Stimulated activated CD8-positive, alpha-beta memory T cell treated with anti-CD3 and anti-CD28 coated beads, Interleukin-2, amount 100 ng/mL, for 48 hours (primary cell): ENCODE measurements at regions not wholly inside any gene's neighbourhood (a gene's known extent, or its start where the extent isn't known, plus 50 kb on each side); places are given as distances from the start of the nearest gene placed in this dataset.

Source experiments
- DNase-seq, 2 donors: peaks; one replicate each; pipeline ENCODE4 v3.0.0-alpha.2; 2020; ENCODE audit warnings: low read depth in 2 of 2

DNA sequence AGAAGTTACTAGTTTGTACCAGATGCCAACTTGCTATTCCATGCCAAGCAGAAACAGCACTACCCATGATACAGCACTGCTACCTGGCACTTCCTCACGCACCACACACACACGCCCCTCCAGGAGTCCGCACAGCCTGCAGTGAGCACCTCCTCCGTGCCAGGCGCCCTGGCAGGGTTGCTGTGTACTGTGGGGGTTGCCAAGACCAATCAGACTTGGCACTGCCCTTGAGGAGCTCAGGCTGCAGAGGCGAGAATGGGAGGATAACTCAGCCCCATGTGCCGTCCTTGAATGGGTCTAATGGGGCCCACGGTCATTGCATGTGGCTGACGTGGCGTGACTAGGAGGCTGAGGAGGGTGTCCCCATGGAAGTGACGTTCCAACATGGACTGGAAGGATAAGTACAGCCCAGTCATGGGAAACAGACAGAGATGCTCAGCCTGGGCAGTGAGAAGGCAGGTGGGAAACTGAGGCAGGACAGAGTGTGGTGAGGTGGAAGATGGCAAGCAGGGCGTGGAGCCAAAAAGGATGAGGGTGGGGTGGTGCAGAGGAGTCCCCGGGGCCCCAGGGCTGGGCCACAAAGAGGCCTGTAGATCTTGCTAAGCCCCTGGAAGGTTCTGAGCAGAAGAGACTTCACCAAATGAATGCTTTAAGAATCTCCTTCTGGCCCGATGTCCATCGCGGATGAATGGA is 65.3 kb upstream of the C14orf180 start:
- no peak for DNase-seq

DNA sequence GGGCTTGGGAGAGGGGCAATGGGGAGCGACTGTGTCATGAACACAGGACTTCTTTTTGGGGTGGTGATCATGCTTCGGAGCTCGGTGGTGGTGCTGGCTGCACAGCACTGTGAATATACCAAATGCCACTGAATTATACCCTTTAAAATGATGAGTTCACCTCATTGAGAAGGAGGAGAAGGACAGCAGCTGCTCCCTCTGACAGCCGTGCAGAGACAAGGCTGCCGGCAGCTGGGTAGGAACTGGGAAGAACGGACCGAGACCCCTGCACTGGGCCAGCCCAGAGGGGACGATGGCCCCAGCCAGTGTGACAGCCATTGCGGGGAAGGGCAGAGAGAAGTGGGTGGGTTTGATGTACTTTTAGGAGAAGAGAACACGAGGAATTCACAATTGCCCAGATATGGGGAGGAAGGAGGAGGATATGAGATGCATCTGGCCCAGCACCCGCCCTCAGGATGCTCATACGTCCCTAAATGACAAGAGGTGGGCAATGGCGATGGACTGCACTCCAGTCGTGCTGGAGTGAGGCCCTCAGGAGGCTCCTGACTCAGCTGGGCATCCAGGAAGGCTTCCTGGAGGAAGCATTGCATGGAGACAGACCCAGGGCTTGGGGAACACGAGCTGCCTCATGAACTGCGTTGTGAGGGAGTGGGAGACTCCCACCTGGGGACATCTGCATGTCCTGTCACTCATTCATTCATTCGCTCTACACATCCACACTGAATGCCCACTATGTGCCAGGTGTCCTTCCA is 64.3 kb upstream of the C14orf180 start:
- DNase-seq = no peak

DNA sequence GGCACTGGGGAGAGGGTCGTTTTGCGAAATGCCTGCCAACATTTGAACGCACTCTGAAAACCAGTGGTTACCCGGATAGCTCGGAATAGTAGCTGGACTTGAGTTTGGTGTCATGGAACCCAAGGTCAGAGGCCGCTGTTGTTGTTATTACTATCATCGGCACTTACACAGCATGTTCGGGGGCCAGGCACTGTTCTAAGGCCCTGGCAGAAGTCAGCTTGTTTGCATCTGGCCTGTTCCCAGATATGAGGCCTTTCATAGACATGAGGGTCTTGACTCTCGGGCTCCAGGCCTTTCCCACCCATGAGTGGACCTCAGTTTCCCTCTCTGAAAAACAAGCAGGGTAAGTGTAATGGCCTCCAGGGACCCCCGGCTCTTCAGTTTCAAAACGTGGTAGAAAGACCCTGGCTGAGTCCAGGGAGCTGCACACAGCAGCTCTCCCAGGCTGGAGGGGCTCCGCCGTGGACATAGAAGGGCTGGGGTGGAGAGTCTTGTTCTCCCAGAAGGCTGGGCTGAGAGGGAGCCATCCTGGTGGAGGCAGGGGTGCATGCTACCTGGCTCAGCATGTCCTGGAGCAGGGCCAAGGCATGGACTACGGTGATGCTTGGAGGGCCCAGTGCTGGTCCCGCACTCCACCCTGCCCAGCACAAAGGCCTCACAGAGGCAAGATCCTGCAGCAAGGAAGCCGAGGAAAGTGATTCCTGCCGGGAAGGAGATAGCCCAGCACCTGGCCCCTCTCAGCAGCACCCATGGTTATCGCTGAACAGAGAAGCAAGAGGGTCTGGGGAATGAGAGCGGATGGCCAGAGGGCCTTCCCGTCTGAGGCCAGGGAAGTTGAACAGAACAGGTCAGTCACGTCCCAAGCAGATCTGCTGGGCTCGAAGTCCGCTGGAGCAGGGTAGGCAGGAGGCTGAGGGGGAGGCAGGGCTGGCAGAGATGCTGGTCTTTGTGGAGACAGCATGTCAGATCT is 63.5 kb upstream of the C14orf180 start:
- DNase-seq = no peak

DNA sequence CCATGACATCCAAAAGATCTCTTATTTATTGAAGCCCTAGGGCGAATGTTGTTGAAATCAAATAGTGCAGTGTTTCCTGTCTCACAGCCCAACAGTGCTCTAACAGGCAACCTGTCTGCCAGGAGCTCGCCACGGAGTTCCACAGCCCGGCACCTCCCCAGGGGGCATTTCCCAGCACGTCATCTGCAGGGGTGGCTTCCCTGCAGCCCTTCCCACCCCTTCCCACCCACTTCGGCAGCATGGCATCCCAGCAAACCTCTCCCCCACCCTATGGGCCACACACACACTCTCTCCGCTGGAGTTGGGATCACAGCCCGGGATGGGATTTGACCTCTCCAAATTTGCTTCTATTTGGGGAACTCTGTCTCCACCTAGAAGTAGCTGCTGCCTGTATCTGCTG is 62.7 kb upstream of the C14orf180 start:
- no peak for DNase-seq

DNA sequence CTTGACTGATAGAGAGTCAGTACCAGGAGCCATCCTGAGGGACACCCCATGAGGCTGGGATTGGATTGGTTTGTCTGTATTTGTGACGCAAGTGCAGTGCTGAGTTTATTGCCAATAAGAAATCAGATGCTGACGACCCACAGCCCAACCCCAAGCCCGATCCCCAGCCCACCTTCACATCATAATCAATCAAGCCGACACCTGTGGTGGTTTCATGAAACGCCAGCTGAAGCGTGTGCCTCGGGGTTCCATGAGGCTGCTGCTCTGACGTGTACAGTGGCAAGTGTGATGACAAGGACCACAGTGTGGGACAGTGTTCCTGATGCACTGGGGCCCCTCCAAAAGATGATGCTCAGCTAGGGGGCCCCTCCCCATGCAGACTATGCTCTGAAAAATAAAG is 62.1 kb upstream of the C14orf180 start:
- DNase-seq = no peak

DNA sequence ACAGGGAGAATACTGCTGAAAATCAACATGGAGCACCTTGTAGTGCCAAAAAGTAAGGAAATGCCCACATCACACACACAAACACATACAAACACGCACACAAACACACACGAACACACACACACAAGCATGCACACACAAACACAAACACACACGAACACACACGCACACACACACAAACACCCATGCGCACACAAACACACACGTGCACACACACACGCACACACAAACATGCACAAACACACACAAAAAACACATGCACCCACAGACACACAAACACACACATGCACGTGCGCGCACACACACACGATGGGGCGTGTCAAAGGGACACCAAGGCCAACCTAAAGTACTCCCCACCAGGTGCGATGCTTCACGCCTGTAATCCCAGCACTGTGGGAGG is 61.7 kb upstream of the C14orf180 start:
- no peak for DNase-seq

DNA sequence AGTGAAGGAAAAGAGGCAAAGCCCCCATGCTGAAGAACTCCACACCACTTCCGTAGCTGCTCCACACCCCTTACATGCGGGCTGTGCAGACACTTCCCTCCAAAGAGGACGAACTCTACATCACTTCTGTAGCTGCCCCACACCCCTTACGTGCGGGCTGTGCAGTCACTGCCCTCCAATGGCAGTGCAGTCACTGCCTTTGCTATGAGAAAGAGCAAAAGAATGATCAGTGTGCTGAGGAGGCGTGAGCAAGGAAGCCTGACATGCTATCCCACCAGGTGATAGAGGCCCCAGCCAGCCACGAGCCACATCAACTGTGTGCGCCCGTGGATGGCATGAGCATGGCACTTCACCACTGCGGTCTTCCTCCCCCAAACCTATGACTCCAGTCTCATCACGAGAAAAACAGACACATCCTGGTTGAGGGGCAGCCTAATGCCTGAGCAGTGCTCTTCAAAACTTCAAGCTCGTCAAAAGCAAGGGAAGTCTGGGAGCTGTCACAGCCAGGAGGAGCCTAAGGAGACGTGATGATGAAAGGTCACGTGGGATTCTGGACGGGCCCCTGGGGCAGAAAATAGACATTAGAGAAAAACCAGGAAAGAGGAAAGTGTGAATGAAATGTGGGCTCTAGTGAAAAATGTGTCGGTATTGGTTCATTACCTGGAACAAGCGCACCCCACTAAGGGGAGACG is 60.8 kb upstream of the C14orf180 start:
- no peak for DNase-seq

DNA sequence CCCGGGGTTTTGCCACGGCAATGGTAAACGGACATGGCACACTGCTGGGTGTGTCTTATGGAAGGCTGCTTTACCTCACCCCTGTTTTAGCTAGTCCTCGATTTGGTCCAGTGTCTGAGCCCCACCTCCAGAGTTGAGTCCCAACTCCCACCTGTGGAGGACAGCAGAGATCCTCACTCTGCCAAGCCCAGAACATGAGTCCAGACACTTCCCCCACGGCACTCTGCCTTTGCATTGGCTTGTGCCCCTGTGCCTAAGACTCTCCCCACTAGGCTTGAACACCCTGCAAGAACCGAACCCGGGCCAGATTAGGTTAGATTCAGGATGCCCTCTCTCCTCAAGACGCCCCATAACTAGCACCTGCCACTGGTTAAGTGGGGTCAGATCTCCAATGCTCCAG is 59.8 kb upstream of the C14orf180 start:
- no peak for DNase-seq

DNA sequence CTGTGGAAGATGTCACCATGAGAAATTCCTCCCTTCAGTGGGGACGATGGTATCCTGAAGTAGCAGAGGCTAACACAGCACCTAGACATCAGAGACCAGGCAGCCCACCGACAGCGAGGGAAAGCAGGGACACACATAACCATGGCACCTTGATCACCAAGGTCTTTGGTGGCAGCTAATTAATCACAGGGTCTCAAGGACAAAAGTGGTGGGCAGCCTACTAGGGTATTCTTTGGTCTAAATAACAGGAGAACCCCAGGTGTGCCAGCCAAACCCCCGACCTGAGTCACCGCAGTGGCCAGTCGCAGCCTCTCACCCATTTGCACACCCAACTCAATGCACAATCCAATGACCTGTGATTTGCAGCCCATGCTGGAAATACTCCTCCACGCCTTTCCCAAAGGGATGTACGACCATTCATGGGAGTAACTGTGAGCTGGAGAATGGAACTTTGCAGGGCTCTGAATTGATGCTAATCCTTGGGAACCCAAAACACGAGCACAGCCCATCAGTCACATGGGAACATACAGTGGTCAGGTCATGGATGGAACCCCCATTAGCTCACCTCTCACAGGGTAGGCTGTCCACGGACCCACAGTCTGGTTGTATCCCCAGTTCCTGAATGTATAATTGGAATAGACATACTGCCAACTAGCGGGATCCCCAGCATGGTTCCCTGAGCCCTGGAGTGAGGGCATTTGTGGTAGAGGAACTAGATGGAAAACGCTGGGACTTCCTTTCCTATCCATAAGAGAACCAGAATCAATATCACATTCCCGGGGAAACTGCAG is 58.7 kb upstream of the C14orf180 start:
- no peak for DNase-seq

DNA sequence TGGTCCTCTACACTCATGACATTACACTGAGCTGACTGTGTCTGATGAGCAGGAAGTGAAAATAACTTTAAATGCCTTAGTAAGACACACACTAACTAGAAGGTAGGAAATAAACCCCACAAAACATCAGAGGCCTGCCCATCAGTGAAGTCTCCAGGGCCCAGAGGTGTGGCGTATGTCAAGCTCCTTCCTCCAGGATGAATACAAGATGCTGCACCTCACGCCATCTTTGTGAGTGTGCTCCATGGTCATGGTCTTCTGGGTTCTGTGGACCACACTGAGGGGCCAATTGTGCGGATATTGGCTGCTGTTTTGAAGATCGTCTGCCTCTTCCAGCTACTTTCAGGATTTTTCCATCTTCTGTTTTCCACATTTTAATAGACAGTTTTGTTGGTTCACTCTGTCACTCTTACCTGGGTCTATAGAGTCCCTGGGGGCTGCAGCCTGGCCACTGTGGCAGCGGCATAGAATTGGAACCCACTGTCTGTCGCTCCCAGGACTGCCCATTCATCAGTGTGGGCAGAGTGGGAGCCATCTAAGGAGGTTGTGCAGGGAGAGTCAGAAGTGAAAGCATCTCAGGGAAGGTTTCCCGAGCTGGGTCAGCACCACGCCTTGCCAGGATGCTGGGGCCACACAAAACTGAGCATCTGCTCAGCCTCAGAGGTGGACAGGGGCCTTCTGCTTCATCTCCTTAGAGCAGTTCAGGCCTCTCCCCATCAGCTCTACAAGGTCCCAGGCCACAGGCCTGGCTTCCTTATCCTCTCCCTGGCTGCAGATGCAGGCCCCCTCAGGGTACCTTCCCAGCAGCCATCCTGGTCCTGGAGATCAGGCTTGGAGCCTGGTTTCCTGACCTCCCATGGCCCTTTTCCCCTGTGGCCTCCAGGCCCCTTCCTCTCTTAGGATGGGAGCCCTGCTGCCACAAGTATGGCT is 57.5 kb upstream of the C14orf180 start:
- no peak for DNase-seq

DNA sequence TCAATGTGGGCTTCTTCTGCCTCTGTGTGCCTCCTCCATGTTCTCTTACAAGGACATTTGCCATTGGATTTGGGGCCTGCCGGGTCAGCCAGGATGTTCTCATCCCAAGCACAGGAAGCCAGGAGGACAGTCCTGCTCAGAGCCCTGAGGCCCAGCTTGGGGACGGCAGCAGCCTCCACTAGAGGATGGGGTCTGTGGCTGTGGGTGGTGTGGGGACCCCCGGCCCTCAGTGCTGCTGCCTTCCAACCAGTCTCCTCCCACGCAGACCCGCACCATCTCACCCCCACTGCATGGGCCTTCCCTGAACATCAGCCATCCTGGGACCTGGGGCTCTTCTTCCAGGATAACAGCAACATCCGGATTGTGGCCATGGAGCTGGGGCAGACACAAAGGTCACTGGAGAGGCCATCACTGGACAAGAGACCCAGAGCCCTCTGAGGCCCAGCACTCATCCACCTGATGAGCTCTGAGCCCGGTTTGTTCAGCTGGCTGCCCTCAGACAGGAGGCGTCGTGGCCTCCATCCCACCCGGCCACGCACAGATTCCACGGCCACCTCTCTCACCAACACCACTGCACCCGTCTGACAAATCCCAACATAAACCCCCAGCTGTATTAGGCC is 56.5 kb upstream of the C14orf180 start:
- DNase-seq = no peak

DNA sequence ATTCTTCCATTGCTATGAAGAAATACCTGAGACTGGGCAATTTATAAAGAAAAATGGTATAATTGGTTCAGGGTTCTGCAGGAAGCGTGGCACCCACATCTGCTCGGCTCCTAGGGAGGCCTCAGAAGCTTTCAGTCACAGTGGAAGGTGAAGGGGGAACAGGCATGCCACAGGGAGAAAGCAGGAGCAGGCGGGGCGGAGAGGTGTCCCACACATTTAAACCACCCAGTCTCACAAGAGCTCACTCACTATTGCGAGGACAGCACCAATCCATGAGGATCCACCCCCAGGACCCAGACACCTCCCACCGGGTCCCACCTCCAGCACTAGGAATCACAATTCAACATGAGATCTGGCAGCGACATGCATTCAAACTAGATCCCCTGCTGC is 56.0 kb upstream of the C14orf180 start:
- no peak for DNase-seq

DNA sequence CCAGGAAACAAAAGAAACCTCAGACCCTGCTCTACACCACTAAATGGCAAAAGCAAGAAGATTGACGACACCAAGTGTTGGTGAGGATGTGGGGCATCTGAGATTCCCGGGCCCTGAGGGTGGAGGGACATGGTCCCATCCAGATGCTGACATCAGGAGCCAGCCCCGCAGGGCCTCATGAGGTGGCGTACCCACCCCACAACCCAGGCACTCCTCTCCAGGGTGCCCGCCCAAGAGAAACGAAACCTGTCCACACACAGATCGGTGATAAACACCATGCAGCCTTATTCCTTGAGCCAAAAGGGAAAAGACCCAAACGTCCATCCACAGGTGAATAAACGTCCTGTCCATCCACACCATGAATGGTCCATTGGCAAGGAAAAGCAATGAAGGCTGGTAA is 54.8 kb upstream of the C14orf180 start:
- no peak for DNase-seq

DNA sequence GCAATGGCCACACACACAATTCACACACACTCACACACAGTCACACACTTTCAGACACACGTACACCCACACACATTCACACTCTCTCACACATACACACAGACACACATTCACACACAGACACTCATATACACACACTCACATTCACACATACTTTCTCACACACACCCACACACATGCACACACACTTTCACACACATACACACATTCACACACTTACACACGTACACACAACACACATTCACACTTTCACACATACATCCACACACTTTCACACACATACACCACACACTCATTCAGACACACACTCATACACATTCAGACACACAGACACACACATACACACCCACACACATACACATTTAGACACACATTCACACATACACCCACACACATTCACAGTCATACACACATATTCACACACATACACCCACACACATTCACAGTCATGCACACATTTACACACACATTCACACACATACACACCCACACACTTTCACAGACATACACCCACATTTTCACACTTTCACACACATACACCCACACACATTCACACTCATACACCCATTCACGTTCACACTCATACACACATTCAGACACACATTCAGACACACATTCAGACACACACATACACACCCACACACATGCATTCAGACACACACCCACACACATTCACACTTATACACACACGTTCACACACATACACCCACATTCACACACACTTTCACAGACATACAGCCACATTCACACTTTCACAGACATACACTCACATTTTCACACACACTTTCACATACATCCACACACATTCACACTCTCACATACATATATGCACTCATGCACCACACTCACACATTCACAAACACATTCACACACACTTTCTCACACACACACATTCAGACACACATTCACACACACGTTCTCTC is 52.6 kb upstream of the C14orf180 start:
- no peak for DNase-seq

DNA sequence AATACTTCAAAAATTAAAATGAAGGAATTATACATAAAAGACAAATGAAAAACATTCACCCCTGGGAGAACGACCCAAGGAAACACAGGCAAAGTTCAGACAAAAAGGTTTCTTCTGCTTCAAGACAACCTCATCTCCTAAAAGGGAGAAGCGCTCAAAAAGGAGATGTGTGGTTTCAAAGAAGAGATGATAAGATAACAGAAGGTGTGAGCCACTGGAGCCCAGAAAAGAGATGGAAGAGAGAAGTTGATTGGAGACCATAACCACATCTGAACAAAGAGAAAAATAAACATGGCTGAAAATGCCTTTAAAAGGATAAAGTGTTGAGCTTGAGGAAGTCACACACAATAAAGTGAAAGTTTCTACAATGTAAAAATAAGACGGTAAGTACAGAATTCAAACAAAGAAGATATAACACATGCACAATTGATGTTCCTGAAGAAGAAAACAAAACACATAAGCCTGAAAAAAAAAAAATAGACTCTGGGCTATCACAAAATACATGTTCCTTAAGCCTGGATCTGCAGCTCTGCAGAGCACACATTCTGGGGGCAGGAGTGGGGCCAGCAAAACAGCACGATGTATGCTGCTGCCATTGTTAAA is 51.6 kb upstream of the C14orf180 start:
- no peak for DNase-seq

DNA sequence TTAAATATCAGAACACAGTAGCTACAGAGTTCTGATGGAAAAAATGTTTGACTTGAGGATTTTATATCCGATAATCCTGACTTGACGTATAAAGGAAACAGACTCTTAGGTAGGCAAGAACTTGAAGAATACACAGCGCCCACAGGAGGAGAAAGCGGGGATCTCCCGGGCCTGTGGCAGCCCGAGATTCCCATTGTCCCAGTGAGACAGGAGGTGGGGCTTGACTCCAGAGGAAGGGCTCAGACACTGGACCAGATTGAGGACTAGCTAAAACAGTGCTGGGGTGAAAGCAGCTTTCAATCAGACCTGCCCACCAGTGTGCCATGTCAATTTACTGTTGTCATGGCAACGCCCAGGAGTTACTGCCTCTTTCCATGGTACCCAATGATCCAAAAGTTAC is 51.1 kb upstream of the C14orf180 start:
- DNase-seq = no peak
